Skeletal muscle cell (primary cell): ENCODE measurements at regions not wholly inside any gene's neighbourhood (a gene's known extent, or its start where the extent isn't known, plus 50 kb on each side); places are given as distances from the start of the nearest gene placed in this dataset.

Experiments
- DNase-seq: peaks from one replicate; pipeline ENCODE4 v3.0.0-alpha.2; 2010; ENCODE audit warnings: low read depth
- H3K4me3 ChIP-seq: 2 replicates; pipeline ENCODE4 v1.5.1; 2011; ENCODE audit warnings: low read depth, mild to moderate bottlenecking, control low read depth, low read length, moderate library complexity

GRCh38 chr5:36355516-36355915 is 53.8 kb upstream of the RANBP3L start:
- DNase-seq = no peak
- H3K4me3 ChIP-seq = no peak overlapping the region

DNA sequence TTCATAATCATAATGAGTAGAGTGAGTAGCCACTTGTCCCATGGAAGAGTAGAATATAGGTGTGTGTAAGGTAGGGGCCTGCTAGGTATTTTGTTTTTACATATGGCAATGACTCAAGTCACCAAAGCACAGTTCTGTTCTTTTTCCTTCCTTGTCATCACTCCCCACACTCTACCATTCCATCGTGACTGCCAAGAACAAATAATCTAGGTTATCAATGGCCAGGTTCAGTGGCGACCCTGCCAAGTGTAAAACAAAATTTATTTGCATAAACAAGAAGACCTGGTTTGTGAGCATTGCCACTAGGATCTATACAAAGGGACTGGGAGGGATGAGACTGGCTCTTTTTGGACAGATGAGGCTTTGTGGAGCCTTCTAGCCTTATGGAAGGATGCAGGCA is 55.2 kb upstream of the RANBP3L start:
- no peak overlapping the region for H3K4me3 ChIP-seq
- no peak for DNase-seq

GRCh38 chr5:36357391-36357975 is 55.8 kb upstream of the RANBP3L start:
- DNase-seq = peak; percentile 75
- H3K4me3 ChIP-seq = no peak overlapping the region

DNA sequence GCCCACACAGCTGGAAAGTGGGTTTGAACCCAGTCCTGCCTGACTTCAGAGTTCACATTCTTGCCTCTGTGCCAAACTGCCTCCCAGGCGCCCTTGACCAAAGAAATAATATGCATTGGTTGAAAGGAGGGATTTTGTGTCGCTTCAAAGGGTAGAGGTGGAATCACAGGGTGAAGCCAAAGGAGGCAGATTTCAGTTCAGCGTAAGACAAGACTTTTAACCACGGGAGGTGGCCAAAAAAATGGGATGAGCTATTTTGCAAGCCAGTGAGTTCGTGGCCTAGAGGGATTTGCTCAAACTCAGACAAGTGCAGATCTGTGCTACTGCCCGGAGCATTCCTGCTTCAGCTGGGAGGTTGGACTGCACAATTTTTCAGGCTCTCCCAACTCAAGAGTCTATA is 57.6 kb upstream of the RANBP3L start:
- H3K4me3 ChIP-seq = no peak overlapping the region
- DNase-seq = no peak

GRCh38 chr5:36360307-36360706 is 58.6 kb upstream of the RANBP3L start:
- no peak for DNase-seq
- H3K4me3 ChIP-seq = no peak overlapping the region

DNA sequence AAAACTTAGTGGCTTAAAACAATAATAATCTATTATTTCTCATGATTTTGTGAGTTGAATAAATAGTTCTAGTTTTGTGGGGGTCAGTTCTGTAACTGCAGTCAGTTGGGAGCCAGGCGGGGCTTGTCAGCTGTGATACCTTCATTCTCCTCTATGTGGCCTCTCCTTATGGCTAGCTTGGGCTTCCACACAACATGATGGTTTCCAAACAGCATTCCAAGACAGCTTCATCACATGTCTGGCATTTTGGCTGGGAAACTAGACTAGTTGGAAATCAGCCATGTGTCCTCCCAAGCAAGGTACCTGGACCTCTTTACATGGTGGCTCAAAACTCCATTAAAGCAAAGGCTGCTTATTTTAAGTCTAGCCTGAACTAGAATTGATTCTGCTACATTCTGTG is 61.4 kb upstream of the RANBP3L start:
- no peak overlapping the region for H3K4me3 ChIP-seq
- peak; percentile 43 for DNase-seq

DNA sequence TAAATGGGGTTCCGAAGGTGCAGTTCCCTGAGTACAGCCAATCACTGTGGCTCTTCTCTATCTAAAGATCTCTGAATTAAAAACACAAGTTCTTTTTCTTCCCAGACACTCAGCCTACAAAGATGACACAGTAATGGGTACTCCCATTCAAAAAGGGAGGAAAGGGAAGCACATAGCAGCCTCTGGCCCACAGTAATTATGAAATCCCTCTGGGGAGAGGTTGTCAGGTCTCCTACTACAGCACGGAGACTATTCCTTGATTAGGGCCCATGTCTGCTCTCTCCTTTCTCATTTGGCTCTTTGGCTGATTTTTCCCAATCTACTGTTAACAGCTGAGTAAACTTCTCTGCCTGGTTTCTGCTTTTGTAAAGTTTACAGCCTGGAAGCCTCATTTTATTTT is 62.0 kb upstream of the RANBP3L start:
- no peak overlapping the region for H3K4me3 ChIP-seq
- no peak for DNase-seq

DNA sequence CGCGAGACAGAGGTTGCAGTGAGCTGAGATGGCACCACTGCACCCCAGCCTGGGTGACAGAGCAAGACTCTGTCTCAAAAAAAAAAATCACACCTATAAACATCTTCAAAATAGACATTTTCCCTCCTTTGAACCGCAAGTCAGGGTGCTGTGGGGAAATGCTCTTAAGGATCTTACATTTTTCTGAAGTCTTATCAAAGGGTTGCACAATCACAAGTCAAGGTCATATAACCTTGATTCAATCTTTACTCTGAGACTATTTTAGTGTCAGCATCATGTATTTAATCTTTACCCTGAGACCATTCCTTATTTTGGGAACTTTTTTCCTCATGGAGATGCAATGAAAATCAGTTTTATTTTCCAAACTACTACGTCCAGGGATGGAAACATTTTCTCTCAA is 62.8 kb upstream of the RANBP3L start:
- DNase-seq = no peak
- no peak overlapping the region for H3K4me3 ChIP-seq

GRCh38 chr5:36365896-36366295 is 64.2 kb upstream of the RANBP3L start:
- no peak for DNase-seq
- H3K4me3 ChIP-seq = no peak overlapping the region

- no peak overlapping the region for H3K4me3 ChIP-seq
- DNase-seq = no peak
Measured at GRCh38 chr5:36366883-36367282, 65.2 kb upstream of the RANBP3L start.

DNA sequence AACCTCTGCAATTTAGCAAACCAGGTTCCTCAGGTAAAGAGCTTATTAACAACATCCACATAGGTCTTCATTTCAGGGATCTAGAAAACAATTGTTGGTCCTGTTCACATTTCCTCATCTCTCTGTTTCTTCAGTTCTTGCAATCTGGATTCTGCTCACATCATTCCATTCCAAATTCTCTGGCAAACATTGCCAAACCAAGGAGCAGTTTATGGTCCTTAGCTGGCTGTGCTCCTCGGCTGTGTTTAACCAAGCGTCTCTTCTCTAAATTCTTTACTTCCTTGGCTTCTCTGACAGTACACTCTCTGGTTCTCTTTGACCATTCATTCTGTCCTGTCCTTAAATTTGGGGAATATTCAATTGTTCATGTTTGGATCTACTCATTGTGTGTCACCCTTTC is 65.8 kb upstream of the RANBP3L start:
- DNase-seq = peak; percentile 29

GRCh38 chr5:36369219-36369690 is 67.6 kb upstream of the RANBP3L start:
- DNase-seq = no peak
- H3K4me3 ChIP-seq = no peak overlapping the region

More for the DNA sequence above, 65.8 kb upstream of the RANBP3L start:
- no peak overlapping the region for H3K4me3 ChIP-seq

- DNase-seq = no peak
- no peak overlapping the region for H3K4me3 ChIP-seq
Measured at GRCh38 chr5:36370073-36370472, 68.4 kb upstream of the RANBP3L start.

- no peak for DNase-seq
- H3K4me3 ChIP-seq = no peak overlapping the region
Measured at GRCh38 chr5:36371366-36371765, 69.7 kb upstream of the RANBP3L start.

DNA sequence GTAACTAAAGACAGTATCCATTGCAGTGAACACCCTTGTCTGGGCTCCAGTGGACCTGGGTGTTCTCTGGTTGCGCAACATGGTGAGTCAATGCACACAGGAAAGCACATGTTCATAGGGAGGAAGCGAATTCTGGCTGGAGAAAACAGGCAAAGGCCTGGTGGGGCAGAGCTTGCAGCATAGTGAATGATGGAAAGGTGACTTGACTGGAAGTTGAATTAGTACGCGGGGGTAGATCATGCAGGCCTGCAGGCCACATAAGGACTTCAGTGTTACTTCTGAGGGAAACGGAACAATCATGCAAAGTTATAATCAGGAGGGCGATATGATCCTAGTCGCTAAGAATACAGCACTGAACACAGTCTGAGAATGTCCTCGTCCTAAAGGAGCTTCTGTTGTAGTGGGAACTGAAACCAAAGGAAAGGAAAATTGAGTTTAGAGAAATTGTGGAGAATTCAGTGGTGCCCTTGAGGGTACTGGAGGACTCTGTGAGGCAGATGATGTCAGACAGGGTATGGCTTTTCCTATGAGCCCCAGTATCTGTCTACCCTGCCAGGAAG is 71.9 kb upstream of the RANBP3L start:
- peak; percentile 57 for DNase-seq
- H3K4me3 ChIP-seq = no peak overlapping the region

- DNase-seq = peak; percentile 73
- H3K4me3 ChIP-seq = no peak overlapping the region
Measured at GRCh38 chr5:36374266-36374862, 72.7 kb upstream of the RANBP3L start.

DNA sequence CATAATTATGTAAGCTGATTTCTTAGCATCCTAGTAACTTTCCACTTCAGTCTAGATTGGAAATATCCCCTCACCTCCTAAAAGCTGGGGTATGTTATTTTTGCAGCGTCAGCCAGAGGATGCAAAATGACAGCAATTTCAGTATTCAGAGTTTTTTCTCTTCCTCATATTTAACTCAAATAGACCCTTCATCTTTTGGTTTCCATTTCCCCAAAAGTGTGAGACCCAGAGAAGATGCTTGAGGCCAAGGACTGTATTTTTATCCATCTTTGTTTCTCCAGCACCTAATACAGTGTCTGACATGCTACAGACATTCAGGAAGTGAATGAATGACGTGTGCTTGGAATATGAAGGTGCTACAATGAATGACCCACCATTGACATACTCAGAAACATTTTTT is 75.5 kb upstream of the RANBP3L start:
- DNase-seq = no peak
- H3K4me3 ChIP-seq = no peak overlapping the region

GRCh38 chr5:36378551-36378950 is 76.8 kb upstream of the RANBP3L start:
- DNase-seq = no peak
- H3K4me3 ChIP-seq = no peak overlapping the region

- H3K4me3 ChIP-seq = no peak overlapping the region
- DNase-seq = no peak
Measured at GRCh38 chr5:36382890-36383289, 81.2 kb upstream of the RANBP3L start.

- no peak for DNase-seq
- H3K4me3 ChIP-seq = no peak overlapping the region
Measured at GRCh38 chr5:36383942-36384341, 82.2 kb upstream of the RANBP3L start.

DNA sequence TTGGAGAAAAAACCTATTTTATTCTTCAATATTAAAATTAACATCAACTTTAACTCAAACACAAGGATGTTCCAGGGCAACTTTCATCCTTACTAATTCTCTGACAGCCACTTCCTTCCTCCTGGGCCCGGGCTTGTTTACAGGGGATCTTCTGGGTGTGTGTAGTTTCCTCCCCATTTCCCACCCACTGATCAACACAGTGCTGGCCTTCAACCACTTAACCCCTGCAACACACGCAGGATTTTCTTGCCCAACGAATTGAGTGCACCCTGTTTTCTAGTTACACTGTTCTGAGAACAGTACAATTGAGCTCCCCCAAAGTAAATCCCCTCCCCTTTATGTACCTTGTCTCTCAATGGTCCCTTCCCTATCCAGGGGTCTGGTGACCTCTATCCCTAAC is 83.1 kb upstream of the RANBP3L start:
- no peak overlapping the region for H3K4me3 ChIP-seq
- DNase-seq = no peak
